Astrocyte (in vitro differentiated cells and primary cell): ENCODE measurements at regions not wholly inside any gene's neighbourhood (a gene's known extent, or its start where the extent isn't known, plus 50 kb on each side); places are given as distances from the start of the nearest gene placed in this dataset.

Source experiments
- EZH2 ChIP-seq: IDR thresholded peaks from 2 replicates; pipeline ENCODE4 v1.6.1; 2012; ENCODE audit warnings: mild to moderate bottlenecking, low read length, inconsistent platforms; ENCODE audit not compliant: insufficient read depth
- TF ChIP-seq, protein P1 (sequence below): IDR thresholded peaks from 2 replicates; pipeline ENCODE4 v1.5.1; 2011; ENCODE audit warnings: low read depth, mild to moderate bottlenecking, inconsistent platforms, low read length, moderate library complexity; ENCODE audit not compliant: insufficient read depth

DNA sequence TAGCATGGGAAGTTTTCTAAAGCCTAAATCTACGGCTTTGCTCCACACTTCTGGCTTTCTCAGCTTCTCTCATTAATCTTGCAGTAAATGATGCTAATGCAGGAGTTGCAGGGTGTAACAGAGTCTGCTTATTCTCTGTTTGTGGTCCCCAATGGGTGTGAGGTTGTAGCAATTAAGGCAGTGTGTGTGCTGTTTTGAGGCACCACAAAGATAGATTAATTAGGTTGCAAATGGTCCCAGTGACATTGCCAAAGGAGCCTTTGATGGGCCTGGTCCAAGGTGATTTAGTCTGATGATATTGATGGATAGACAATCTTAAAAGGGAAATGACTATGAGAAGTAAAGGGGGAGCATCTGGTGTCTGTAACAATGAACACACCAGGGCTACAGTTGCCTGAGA, 1313.7 kb upstream of the CDH8 start:
- TF ChIP-seq, protein P1, sequence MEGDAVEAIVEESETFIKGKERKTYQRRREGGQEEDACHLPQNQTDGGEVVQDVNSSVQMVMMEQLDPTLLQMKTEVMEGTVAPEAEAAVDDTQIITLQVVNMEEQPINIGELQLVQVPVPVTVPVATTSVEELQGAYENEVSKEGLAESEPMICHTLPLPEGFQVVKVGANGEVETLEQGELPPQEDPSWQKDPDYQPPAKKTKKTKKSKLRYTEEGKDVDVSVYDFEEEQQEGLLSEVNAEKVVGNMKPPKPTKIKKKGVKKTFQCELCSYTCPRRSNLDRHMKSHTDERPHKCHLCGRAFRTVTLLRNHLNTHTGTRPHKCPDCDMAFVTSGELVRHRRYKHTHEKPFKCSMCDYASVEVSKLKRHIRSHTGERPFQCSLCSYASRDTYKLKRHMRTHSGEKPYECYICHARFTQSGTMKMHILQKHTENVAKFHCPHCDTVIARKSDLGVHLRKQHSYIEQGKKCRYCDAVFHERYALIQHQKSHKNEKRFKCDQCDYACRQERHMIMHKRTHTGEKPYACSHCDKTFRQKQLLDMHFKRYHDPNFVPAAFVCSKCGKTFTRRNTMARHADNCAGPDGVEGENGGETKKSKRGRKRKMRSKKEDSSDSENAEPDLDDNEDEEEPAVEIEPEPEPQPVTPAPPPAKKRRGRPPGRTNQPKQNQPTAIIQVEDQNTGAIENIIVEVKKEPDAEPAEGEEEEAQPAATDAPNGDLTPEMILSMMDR = no peak
- no peak for TF ChIP-seq EZH2
